DOHH2 (cell line): ENCODE measurements at regions not wholly inside any gene's neighbourhood (a gene's known extent, or its start where the extent isn't known, plus 50 kb on each side); places are given as distances from the start of the nearest gene placed in this dataset.

Experiments used
- H3F3A ChIP-seq: fragments of 200-600 bp; sonication (generic), shearing (Covaris generic); 2 replicates; pipeline ENCODE4 v1.6.0; 2016; ENCODE audit warnings: antibody characterized with exemption, mild to moderate bottlenecking; ENCODE audit not compliant: control insufficient read depth, insufficient read depth
- H3K27ac ChIP-seq: fragments of 200-600 bp; sonication (generic); 2 replicates; pipeline ENCODE4 v1.5.1; 2014; ENCODE audit warnings: low read depth, mild to moderate bottlenecking, low read length, moderate library complexity
- H3K27me3 ChIP-seq: fragments of 200-600 bp; sonication (generic); 2 replicates; pipeline ENCODE4 v1.6.1; 2014; ENCODE audit warnings: mild to moderate bottlenecking, low read length, mixed read lengths; ENCODE audit not compliant: control insufficient read depth
- H3K36me3 ChIP-seq: fragments of 200-600 bp; sonication (generic); 2 replicates; pipeline ENCODE4 v1.6.1; 2014; ENCODE audit warnings: mild to moderate bottlenecking, low read length, moderate library complexity, mixed read lengths; ENCODE audit not compliant: control insufficient read depth
- H3K4me1 ChIP-seq: fragments of 200-600 bp; sonication (generic); 2 replicates; pipeline ENCODE4 v1.6.1; 2014; ENCODE audit warnings: mild to moderate bottlenecking, low read length, mixed read lengths; ENCODE audit not compliant: control insufficient read depth
- H3K4me2 ChIP-seq: fragments of 200-600 bp; sonication (generic); 2 replicates; pipeline ENCODE4 v1.6.0; 2014; ENCODE audit warnings: mild to moderate bottlenecking, low read length, moderate library complexity
- H3K4me3 ChIP-seq: fragments of 200-600 bp; sonication (generic); 2 replicates; pipeline ENCODE4 v1.5.1; 2014; ENCODE audit warnings: mild to moderate bottlenecking, low read length, mixed read lengths
- H3K79me2 ChIP-seq: fragments of 200-600 bp; sonication (generic); 2 replicates; pipeline ENCODE4 v1.6.1; 2014; ENCODE audit warnings: mild to moderate bottlenecking, low read length, mixed read lengths; ENCODE audit not compliant: control insufficient read depth
- H3K9me2 ChIP-seq: fragments of 200-600 bp; sonication (generic); replicated peaks from 2 replicates; pipeline ENCODE4 v1.6.1; 2014; ENCODE audit warnings: mild to moderate bottlenecking, low read length, mixed read lengths; ENCODE audit not compliant: control insufficient read depth
- H3K9me3 ChIP-seq: fragments of 200-600 bp; sonication (generic); 2 replicates; pipeline ENCODE4 v1.6.1; 2014; ENCODE audit warnings: antibody characterized with exemption, low read length, mixed read lengths; ENCODE audit not compliant: control insufficient read depth, insufficient read depth
- H4K20me1 ChIP-seq: fragments of 200-600 bp; sonication (generic); 2 replicates; pipeline ENCODE4 v1.6.0; 2014; ENCODE audit warnings: low read depth, mild to moderate bottlenecking, antibody characterized with exemption, low read length, moderate library complexity; ENCODE audit not compliant: control insufficient read depth, insufficient read depth
- EZH2phosphoT487 ChIP-seq: fragments of 200-600 bp; sonication (generic); IDR thresholded peaks from 2 replicates; pipeline ENCODE4 v1.6.1; 2017; ENCODE audit warnings: borderline replicate concordance, mild to moderate bottlenecking, antibody characterized with exemption, low read length, moderate library complexity, mixed read lengths
- TF ChIP-seq, protein P1 (sequence below): fragments of 200-600 bp; sonication (generic); IDR thresholded peaks from one replicate; pipeline ENCODE4 v1.5.1; 2014; ENCODE audit warnings: antibody characterized with exemption, mild to moderate bottlenecking, low read depth, low read length; ENCODE audit not compliant: poor library complexity, severe bottlenecking

DNA sequence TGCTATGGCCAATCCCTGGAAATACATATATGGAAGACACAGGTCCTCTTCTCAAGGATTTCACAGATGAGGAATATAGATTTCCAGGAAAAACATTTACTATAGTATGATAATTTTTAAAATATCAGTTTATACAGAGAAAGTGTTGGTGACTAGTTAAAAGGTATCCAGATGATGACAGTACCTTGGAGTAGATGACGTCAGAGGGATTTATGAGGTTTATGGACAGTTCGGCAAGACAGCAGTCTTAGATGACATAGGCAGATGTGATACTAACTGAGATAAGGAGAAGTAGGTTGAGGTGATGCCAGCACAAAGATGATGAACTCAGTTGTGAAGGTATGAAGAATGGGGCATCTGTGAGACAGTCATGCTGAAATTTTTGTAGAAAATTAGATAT is 750.3 kb downstream of the PRELID2 start:
- H3F3A ChIP-seq: no peaks in the 10 kb centered on the region
- no peak overlapping the region for H3K4me3 ChIP-seq
- no peak overlapping the region for H3K4me2 ChIP-seq
- no peaks in the 10 kb centered on the region for H3K36me3 ChIP-seq
- no peaks in the 10 kb centered on the region for H3K79me2 ChIP-seq
- H3K4me1 ChIP-seq: no peaks in the 10 kb centered on the region
- no peaks in the 10 kb centered on the region for H3K9me3 ChIP-seq
- H3K27me3 ChIP-seq: no peaks in the 10 kb centered on the region
- no peak overlapping the region for H3K27ac ChIP-seq
- no peaks in the 10 kb centered on the region for H4K20me1 ChIP-seq
- H3K9me2 ChIP-seq: no peaks in the 10 kb centered on the region
- TF ChIP-seq, protein P1, sequence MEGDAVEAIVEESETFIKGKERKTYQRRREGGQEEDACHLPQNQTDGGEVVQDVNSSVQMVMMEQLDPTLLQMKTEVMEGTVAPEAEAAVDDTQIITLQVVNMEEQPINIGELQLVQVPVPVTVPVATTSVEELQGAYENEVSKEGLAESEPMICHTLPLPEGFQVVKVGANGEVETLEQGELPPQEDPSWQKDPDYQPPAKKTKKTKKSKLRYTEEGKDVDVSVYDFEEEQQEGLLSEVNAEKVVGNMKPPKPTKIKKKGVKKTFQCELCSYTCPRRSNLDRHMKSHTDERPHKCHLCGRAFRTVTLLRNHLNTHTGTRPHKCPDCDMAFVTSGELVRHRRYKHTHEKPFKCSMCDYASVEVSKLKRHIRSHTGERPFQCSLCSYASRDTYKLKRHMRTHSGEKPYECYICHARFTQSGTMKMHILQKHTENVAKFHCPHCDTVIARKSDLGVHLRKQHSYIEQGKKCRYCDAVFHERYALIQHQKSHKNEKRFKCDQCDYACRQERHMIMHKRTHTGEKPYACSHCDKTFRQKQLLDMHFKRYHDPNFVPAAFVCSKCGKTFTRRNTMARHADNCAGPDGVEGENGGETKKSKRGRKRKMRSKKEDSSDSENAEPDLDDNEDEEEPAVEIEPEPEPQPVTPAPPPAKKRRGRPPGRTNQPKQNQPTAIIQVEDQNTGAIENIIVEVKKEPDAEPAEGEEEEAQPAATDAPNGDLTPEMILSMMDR: no peak
- TF ChIP-seq EZH2phosphoT487: no peak

DNA sequence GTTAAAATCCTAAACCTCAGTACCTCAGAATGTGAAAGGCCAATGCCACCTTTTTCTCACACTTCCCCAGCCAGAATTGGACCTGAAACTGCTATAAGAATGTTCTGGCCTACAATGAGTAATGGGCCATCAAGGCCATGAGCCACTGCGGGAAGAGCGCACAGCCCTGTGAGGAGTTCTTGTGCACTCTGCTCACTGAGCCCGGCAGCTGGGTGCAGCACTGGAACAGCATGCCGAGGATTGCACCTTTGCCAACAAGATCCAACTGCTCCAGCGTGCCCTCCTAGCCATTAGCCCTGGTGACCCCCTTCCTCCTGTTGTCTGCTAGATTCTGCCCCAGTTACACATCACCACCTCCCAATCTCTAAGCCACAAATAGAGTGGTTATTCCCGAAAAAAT is 758.1 kb downstream of the PRELID2 start:
- no peaks in the 10 kb centered on the region for H3K9me3 ChIP-seq
- no peaks in the 10 kb centered on the region for H3K4me1 ChIP-seq
- no peak overlapping the region for H3K27ac ChIP-seq
- no peaks in the 10 kb centered on the region for H4K20me1 ChIP-seq
- H3K27me3 ChIP-seq: no peaks in the 10 kb centered on the region
- no peak for TF ChIP-seq EZH2phosphoT487
- TF ChIP-seq, protein P1: no peak
- no peaks in the 10 kb centered on the region for H3K36me3 ChIP-seq
- no peak overlapping the region for H3K4me2 ChIP-seq
- H3F3A ChIP-seq: no peaks in the 10 kb centered on the region
- no peaks in the 10 kb centered on the region for H3K9me2 ChIP-seq
- H3K4me3 ChIP-seq: no peak overlapping the region
- no peaks in the 10 kb centered on the region for H3K79me2 ChIP-seq

DNA sequence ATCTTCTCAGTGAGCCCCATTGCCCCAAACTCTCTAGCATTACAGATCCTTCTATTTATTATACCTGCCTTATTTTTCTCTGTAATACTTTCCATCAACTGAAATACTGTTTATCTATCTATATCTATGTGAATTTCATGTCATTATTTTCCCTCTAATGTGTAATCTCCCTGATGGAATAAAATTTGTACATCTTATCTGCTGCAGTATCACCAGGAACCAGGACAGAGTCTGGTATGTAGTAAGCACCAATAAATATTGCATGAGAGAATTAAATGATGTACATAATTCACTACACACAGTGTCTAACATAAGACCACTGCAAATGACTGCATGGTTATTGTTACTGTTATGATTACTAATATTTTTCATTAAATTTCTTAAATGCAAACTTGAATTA is 759.1 kb downstream of the PRELID2 start:
- no peak for TF ChIP-seq EZH2phosphoT487
- TF ChIP-seq, protein P1: no peak
- no peaks in the 10 kb centered on the region for H3K79me2 ChIP-seq
- H3K27me3 ChIP-seq: no peaks in the 10 kb centered on the region
- H3K9me2 ChIP-seq: no peaks in the 10 kb centered on the region
- no peaks in the 10 kb centered on the region for H3F3A ChIP-seq
- no peaks in the 10 kb centered on the region for H3K4me1 ChIP-seq
- H3K27ac ChIP-seq: no peak overlapping the region
- H3K4me2 ChIP-seq: no peak overlapping the region
- H4K20me1 ChIP-seq: no peaks in the 10 kb centered on the region
- H3K9me3 ChIP-seq: no peaks in the 10 kb centered on the region
- H3K4me3 ChIP-seq: no peak overlapping the region
- H3K36me3 ChIP-seq: no peaks in the 10 kb centered on the region

DNA sequence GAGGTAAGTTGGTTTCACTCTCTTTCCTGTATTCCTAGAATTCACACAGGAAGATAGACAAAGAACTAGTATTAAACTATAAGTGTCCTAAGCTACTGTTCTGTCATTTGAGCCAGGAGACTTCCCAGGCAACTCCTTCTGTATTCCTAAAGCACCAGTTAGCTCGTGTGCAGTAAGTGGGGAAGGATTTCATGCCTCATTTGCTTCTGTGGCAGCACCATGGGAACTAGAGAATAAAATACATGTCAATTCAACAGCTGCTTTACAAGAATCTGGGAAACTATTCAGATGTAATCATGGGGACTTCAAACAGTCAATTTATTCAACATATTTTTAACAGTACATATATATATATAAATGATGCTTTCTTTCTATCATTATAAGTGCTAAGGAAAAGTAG is 762.3 kb downstream of the PRELID2 start:
- Histone ChIP-seq H4K20me1 (no peaks in the 10 kb centered on the region), H3K9me3 (no peaks in the 10 kb centered on the region), H3K27me3 (no peaks in the 10 kb centered on the region), H3F3A (no peaks in the 10 kb centered on the region), H3K36me3 (no peaks in the 10 kb centered on the region), H3K4me3 (no peak overlapping the region), H3K79me2 (no peaks in the 10 kb centered on the region), H3K4me2 (no peak overlapping the region), H3K9me2 (no peaks in the 10 kb centered on the region), H3K4me1 (no peaks in the 10 kb centered on the region), H3K27ac (no peak overlapping the region)
- no peak for TF ChIP-seq EZH2phosphoT487
- TF ChIP-seq, protein P1: no peak
